ENCODE measurements at regions not wholly inside any gene's neighbourhood (a gene's known extent, or its start where the extent isn't known, plus 50 kb on each side); places are given as distances from the start of the nearest gene placed in this dataset.
"Not testable (repeated sequence)": the region's sequence is repeated elsewhere in the genome, so short reads cannot be mapped to it uniquely, and the experiment has no call there.

- in situ Hi-C loops (cut with HindIII; ENCODE audit: low sequenced_read_pairs): no loop called here
- DNase-seq (ENCODE audit: low spot score): no peak
Measured at GRCh38 chr16:60914334-60914733, 1121.9 kb downstream of the CDH8 start.

DNA sequence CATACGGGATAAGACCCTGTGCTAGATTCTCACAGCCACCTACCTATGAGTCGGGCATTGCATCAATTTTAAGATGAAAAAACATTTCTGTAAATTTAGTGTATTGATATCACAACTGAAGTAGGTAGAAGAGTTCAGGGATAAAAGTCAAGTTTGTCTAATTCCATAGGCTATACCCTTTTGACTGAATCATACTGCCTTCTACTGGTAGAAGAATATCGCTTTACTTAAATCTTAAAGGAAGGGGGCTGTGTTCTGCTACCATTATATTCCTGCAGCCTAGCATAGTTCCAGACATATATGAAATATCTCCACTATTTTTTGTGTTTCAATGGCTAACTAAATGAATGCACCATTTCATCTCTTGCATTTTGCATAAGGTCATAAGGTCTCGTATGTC lies 1128.6 kb downstream of the CDH8 start:
- in situ Hi-C loops (cut with HindIII; ENCODE audit: low sequenced_read_pairs): no loop called here

DNA sequence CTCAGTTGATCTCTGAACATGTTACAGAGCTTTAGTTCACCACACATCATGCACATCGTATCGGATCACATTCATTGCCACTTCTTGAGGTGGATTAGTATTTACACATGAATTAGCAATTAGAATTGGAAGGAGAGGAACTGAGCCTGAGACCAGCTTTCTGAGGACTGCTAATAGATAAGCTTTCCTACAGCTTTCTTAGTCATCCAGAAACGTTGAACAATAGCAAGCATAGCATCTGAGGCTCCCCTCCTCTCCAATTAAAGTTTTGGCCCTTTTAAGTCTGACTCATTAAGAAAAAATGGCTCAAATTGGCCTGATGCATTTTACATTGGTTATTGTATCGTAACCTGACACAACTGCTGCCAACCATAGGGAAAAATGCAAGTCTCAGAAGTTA lies 1130.4 kb downstream of the CDH8 start:
- DNase-seq (ENCODE audit: low spot score): no peak
- in situ Hi-C loops (cut with HindIII; ENCODE audit: low sequenced_read_pairs): no loop called here

More for the DNA sequence above, 1128.6 kb downstream of the CDH8 start:
- DNase-seq (ENCODE audit: low spot score): no peak

GRCh38 chr16:60902114-60902513 lies 1134.1 kb downstream of the CDH8 start:
- in situ Hi-C loops (cut with HindIII; ENCODE audit: low sequenced_read_pairs): no loop called here
- DNase-seq (ENCODE audit: low spot score): no peak

- DNase-seq (ENCODE audit: low spot score): no peak
- in situ Hi-C loops (cut with HindIII; ENCODE audit: low sequenced_read_pairs): no loop called here
Measured at GRCh38 chr16:60882816-60883215, 1153.4 kb downstream of the CDH8 start.

DNA sequence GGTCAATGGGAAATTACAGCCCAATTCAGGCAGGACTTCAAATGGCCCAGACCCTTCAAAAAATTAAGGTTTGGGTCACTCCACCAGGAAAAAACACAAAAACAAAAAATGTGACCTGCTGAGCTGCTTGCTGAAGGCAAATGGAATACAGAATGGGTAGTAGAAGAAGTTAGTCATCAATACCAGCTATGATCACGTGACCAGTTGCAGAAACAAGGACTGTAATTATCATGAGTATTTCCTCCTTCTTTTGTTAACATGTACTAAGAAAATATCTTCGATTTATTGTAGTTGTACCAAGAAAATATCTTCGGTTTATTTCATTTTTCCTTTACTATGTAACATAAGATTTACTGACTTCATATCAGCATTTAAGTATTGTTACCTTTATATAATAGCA lies 1183.6 kb downstream of the CDH8 start:
- in situ Hi-C loops (cut with HindIII; ENCODE audit: low sequenced_read_pairs): no loop called here
- DNase-seq (ENCODE audit: low spot score): no peak

DNA sequence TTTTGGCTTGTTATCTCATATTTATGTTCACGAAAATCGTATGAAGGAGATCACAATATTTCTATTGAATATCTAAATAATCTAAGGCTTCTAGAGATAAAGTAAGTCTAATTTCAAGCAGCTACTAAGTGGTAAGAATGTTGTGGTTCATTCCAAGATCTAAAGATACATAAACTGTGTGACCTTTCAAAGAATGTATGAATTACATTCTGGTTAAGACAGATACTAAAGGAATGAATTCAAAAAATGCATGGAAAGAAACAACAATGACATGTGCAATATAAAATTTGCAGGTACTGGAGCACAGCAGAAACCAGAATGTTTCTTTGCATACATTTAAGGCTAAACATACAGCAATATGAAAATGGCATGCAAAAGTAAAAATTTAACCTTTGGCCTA lies 1214.6 kb downstream of the CDH8 start:
- in situ Hi-C loops (cut with HindIII; ENCODE audit: low sequenced_read_pairs): no loop called here
- no peak for DNase-seq (ENCODE audit: low spot score)

- in situ Hi-C loops (cut with HindIII; ENCODE audit: low sequenced_read_pairs): no loop called here
- DNase-seq (ENCODE audit: low spot score): no peak
Measured at GRCh38 chr16:60820361-60820760, 1215.9 kb downstream of the CDH8 start.

- DNase-seq (ENCODE audit: low spot score): no peak
- in situ Hi-C loops (cut with HindIII; ENCODE audit: low sequenced_read_pairs): no loop called here
Measured at GRCh38 chr16:60818465-60818864, 1217.8 kb downstream of the CDH8 start.

DNA sequence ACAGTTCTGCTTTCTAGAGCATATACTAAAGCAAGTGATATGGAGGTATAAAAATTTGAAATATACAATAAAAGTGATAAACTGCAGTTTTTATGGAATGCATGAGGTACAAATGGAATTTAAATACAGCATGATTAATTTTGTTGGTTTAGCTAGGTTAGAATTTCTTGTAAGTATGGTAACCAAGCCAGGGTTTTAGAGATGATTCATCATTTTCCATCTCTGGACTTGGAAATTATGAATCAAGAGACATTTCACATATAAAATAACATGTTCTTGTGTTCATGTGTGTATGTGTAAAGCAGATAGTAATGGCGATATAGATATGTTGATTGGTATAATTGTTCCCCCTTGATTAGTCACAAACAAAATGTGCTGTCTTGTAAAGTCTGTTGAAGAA lies 1219.8 kb downstream of the CDH8 start:
- in situ Hi-C loops (cut with HindIII; ENCODE audit: low sequenced_read_pairs): no loop called here
- DNase-seq (ENCODE audit: low spot score): no peak

- no peak for DNase-seq (ENCODE audit: low spot score)
- in situ Hi-C loops (cut with HindIII; ENCODE audit: low sequenced_read_pairs): no loop called here
Measured at GRCh38 chr16:60815865-60816264, 1220.4 kb downstream of the CDH8 start.

- no peak for DNase-seq (ENCODE audit: low spot score)
- in situ Hi-C loops (cut with HindIII; ENCODE audit: low sequenced_read_pairs): no loop called here
Measured at GRCh38 chr16:60815033-60815432, 1221.2 kb downstream of the CDH8 start.

DNA sequence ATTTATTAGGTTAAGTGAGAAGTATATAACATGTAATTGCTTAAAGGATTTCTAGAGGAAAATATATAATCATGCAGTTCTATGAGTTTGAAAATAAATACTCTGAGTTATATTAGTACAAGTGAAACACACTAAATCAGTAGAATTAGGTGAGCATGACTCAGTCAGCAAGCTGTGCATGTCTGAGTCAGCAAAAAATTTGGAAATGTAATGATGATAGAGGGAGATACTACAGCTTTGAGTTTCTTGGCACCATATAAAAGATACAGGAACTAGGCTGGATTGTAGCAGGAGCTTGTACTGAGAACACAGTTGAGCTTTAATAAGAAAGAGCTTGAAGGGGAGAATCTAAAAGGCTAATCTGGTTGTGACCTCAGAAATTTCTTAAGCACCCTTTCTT lies 1224.6 kb downstream of the CDH8 start:
- DNase-seq (ENCODE audit: low spot score): no peak
- in situ Hi-C loops (cut with HindIII; ENCODE audit: low sequenced_read_pairs): no loop called here

DNA sequence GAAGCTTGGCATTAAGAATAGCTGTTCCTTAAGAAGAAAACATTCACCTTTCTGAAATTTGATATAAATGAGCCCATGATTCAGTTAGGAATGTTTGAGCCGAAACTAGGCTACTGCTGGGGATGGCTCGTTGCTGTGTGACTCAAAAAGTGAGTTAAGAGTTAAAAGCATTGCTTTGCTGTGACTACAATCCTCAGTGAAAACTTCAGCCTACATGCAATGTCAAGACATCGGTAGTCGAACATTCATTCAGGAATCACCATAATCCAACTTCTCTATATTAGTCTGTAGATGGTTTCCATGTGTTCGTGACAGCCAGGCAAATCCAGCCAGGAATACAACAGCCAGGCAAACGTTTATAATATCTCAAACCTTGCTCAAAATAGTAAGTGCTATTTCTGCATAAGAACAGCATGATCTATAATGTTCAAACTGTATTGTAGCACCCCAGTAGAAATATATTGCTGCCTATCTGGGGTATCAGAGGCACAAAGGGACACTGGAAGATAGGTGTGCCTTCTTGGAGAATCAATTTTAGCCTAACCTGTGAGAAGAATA lies 1225.1 kb downstream of the CDH8 start:
- no peak for DNase-seq (ENCODE audit: low spot score)
- in situ Hi-C loops (cut with HindIII; ENCODE audit: low sequenced_read_pairs): no loop called here

DNA sequence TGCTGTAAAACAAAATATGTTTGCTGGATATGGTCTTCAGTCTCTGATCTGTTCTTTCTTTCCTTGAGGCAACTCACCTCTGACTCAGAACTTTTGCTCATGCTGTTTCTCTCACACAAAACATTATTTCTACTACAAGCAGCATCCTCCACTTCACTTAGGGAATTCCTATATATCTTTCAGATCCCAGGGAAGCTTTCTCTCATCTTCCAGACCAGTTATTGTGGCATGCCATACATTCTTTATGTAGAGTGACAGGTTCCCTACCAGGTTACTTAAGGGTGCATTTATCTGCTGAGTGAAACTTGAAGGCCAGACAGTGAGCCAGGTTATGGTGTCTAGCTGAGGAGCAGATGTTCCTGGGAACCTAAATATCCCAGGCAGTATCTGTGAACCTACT lies 1226.0 kb downstream of the CDH8 start:
- in situ Hi-C loops (cut with HindIII; ENCODE audit: low sequenced_read_pairs): no loop called here

DNA sequence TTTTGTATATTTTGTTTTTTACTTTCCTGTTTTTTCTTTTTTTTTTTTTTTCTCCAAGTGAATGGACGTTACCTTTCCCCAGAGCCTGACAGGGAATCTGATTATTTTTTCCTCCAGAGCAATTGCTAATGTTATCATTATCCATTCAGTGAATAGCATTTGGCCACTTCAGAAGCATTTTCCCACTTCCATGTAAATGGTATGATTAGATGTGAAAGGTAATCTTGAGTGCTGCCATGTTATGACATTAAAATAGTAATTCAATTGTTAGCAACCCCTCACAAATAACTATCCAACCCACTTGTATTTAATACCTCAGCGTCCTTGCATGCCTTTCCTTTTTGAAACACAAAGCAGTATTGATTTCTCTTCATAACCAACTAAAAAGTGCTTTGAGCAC lies 1243.8 kb downstream of the CDH8 start:
- DNase-seq (ENCODE audit: low spot score): no peak
- in situ Hi-C loops (cut with HindIII; ENCODE audit: low sequenced_read_pairs): no loop called here

More for the DNA sequence above, 1226.0 kb downstream of the CDH8 start:
- no peak for DNase-seq (ENCODE audit: low spot score)

DNA sequence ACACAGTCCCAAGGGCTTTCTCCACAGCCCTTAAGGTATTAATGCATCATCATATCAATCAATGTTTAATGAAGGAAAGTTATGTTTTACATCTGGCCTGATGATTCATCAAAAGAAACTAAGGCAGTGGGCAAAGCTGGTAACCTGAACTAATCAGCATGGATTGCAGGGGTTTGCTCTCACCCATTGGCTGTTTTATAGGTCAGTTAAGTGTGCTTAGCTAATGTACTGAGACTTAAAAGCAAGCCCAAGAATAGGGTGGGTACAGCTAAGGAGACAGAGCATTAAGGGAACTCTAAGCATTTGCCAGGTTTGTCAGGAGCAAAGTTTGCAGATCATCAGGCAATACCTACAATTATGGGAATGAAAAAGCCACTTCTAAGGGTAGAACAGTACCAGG lies 1247.6 kb downstream of the CDH8 start:
- in situ Hi-C loops (cut with HindIII; ENCODE audit: low sequenced_read_pairs): no loop called here
- DNase-seq (ENCODE audit: low spot score): no peak

- in situ Hi-C loops (cut with HindIII; ENCODE audit: low sequenced_read_pairs): no loop called here
Measured at GRCh38 chr16:60776281-60776680, 1260.0 kb downstream of the CDH8 start.

DNA sequence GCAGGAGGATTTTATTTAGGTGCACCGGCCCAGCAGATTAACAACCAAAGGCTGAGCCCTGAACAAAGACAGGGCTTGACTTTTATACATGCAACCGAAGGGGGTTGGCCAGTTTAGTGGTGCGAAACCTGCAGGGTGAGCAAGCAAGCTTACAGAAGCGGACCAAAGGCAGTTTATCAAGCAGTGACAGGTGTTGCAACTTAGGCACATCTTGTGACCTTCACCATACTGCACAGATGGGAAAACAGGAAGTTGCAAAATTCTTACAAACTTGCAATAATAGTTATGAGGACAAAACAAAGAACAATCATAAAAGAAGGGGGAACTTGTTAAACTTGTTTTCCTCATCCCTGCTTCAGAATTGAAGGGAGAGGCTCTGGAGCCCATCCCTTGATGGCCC lies 1265.1 kb downstream of the CDH8 start:
- in situ Hi-C loops (cut with HindIII; ENCODE audit: low sequenced_read_pairs): no loop called here
- no peak for DNase-seq (ENCODE audit: low spot score)

More at GRCh38 chr16:60776281-60776680, 1260.0 kb downstream of the CDH8 start:
- no peak for DNase-seq (ENCODE audit: low spot score)

GRCh38 chr16:60770384-60770783 lies 1265.9 kb downstream of the CDH8 start:
- in situ Hi-C loops (cut with HindIII; ENCODE audit: low sequenced_read_pairs); DNase-seq (ENCODE audit: low spot score): not testable (repeated sequence)

DNA sequence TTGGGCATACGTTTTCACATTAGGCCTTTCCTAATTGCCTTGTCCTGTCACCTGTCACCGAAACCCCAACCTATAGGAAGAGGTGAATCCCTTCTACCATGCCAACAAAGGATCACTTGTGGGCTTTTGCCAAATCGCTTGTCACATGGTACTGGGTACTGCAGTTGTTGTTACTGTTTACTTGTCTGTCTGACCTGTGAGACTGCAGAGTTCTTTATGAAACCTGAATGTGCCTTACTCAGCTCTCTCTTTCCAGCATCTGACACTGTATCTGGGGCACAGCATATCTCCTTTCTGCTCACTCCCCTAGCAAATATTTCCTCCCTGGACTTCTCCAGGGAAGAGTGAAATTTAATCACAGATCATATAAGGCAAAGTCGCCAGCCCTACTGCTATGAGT lies 1272.4 kb downstream of the CDH8 start:
- DNase-seq (ENCODE audit: low spot score): no peak
- in situ Hi-C loops (cut with HindIII; ENCODE audit: low sequenced_read_pairs): no loop called here

DNA sequence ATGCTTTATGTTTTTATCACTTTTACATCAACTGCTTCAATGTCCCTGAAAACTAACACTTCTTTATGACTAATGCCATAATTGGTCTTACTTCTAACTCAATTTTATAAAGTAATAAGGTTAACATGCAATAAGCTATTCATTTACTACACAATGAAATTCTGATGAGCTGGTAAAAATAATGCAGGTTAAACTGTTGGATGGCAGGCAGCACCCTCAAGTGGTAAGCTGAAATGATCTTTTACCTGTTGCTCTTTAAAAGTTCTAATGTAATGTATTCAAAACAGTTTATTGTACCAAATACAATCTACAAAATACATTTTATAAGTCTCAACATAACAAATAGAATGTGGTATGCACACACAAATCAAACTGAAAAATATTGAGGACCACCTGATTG lies 1280.3 kb downstream of the CDH8 start:
- in situ Hi-C loops (cut with HindIII; ENCODE audit: low sequenced_read_pairs): no loop called here
- no peak for DNase-seq (ENCODE audit: low spot score)
